B cell (primary cell): ENCODE measurements at regions not wholly inside any gene's neighbourhood (a gene's known extent, or its start where the extent isn't known, plus 50 kb on each side); places are given as distances from the start of the nearest gene placed in this dataset.
"Not testable (repeated sequence)": the region's sequence is repeated elsewhere in the genome, so short reads cannot be mapped to it uniquely, and the experiment has no call there.

Experiments used
- ATAC-seq: fragments of 200-7000 bp; cut with Tn5 transposase; one replicate; pipeline ENCODE4 v1.10.0; 2021; ENCODE audit warnings: low read depth, mild to moderate bottlenecking, moderate number of reproducible peaks, moderate library complexity
- CTCF ChIA-PET: fragments of 350-600 bp; sonication (Branson Sonifier 250); formaldehyde crosslinking; loops from one replicate; lab custom pipeline; 2021; ENCODE audit warnings: antibody characterized with exemption, inconsistent platforms; lab: Charles Lee
- POLR2A ChIA-PET: fragments of 350-600 bp; sonication (Branson Sonifier 250); formaldehyde crosslinking; loops from one replicate; lab custom pipeline; 2021; ENCODE audit warnings: antibody characterized with exemption; lab: Charles Lee
- DNase-seq: peaks from one replicate; pipeline ENCODE4 v3.0.0; 2013
- H2AFZ ChIP-seq: 2 replicates; pipeline ENCODE4 v1.6.1; 2012; ENCODE audit warnings: mild to moderate bottlenecking, low read depth, low read length; ENCODE audit not compliant: insufficient read depth, poor library complexity, severe bottlenecking
- H3K27ac ChIP-seq, 2 donors: 1 replicate in 1 of 2; 2 replicates in 1 of 2; pipeline ENCODE4 v1.5.1; 2012 to 2013; ENCODE audit warnings: low read length in 2 of 2, mild to moderate bottlenecking in 2 of 2, moderate library complexity in 1 of 2
- H3K27me3 ChIP-seq, 4 experiments: fragments of 200-600 bp in 1 of 4; sonication (generic) in 1 of 4; replicated peaks in 1 of 4; 1 replicate in 2 of 4; 2 replicates in 2 of 4; pipeline versions ENCODE4 v1.6.1 to v1.7.0; 2013 to 2016; ENCODE audit warnings: low read length in 3 of 4, mild to moderate bottlenecking in 2 of 4, mixed read lengths in 1 of 4, moderate library complexity in 1 of 4; ENCODE audit not compliant: insufficient read depth in 4 of 4, control insufficient read depth in 3 of 4; ENCODE audit errors: control extremely low read depth in 1 of 4
- H3K36me3 ChIP-seq, 2 experiments: replicated peaks in 1 of 2; 1 replicate in 1 of 2; 2 replicates in 1 of 2; pipeline versions ENCODE4 v1.6.1 to v1.7.1; 2013; ENCODE audit warnings: low read length in 1 of 2; ENCODE audit not compliant: insufficient read depth in 2 of 2, control insufficient read depth in 1 of 2; ENCODE audit errors: control extremely low read depth in 1 of 2, extremely low read depth in 1 of 2
- H3K4me1 ChIP-seq, 2 donors: fragments of 200-600 bp in 1 of 2; sonication (generic) in 1 of 2; 1 replicate in 1 of 2; 2 replicates in 1 of 2; pipeline versions ENCODE4 v1.5.1 to v1.6.1; 2013 to 2017; ENCODE audit warnings: low read length in 2 of 2; ENCODE audit not compliant: control insufficient read depth in 2 of 2, insufficient read depth in 2 of 2
- H3K4me2 ChIP-seq: replicated peaks from 2 replicates; pipeline ENCODE3; 2012; ENCODE audit warnings: mild to moderate bottlenecking, low read depth, low read length; ENCODE audit not compliant: poor library complexity, severe bottlenecking
- H3K4me3 ChIP-seq, 5 experiments: fragments of 200-600 bp in 1 of 5; sonication (generic) in 1 of 5; 1 replicate in 3 of 5; 2 replicates in 2 of 5; pipeline versions ENCODE4 v1.5.1 to v1.7.0; 2011 to 2016; ENCODE audit warnings: low read length in 4 of 5, mild to moderate bottlenecking in 4 of 5, low read depth in 2 of 5, control low read depth in 1 of 5, moderate library complexity in 1 of 5; ENCODE audit not compliant: insufficient read depth in 1 of 5; ENCODE audit errors: control extremely low read depth in 1 of 5, extremely low read depth in 1 of 5
- H3K79me2 ChIP-seq: fragments of 200-600 bp; sonication (generic); one replicate; pipeline ENCODE4 v1.6.0; 2016; ENCODE audit warnings: low read length; ENCODE audit not compliant: control insufficient read depth, insufficient read depth
- H3K9ac ChIP-seq: fragments of 200-600 bp; sonication (generic); 2 replicates; pipeline ENCODE4 v1.6.1; 2017; ENCODE audit warnings: mild to moderate bottlenecking, low read length, moderate library complexity
- H3K9me3 ChIP-seq, 3 donors: one replicate each; pipeline versions ENCODE4 v1.6.1 to v1.7.1; 2013; ENCODE audit warnings: low read length in 2 of 3; ENCODE audit not compliant: control insufficient read depth in 2 of 3, insufficient read depth in 1 of 3; ENCODE audit errors: control extremely low read depth in 1 of 3
- H4K20me1 ChIP-seq: 2 replicates; pipeline ENCODE4 v1.6.0; 2012; ENCODE audit warnings: mild to moderate bottlenecking, low read length; ENCODE audit not compliant: insufficient read depth, control insufficient read depth, poor library complexity, severe bottlenecking
- H3K27ac Mint-ChIP-seq: one replicate; pipeline ENCODE4 v1.8.0; 2021; ENCODE audit warnings: mixed read lengths
- H3K27me3 Mint-ChIP-seq: one replicate; pipeline ENCODE4 v1.8.0; 2021; ENCODE audit warnings: mixed read lengths
- H3K4me1 Mint-ChIP-seq: one replicate; pipeline ENCODE4 v1.8.0; 2021; ENCODE audit warnings: mixed read lengths
- H3K4me3 Mint-ChIP-seq: one replicate; pipeline ENCODE4 v1.8.0; 2021; ENCODE audit warnings: mixed read lengths
- H3K9me3 Mint-ChIP-seq: one replicate; pipeline ENCODE4 v1.8.0; 2022; ENCODE audit warnings: mixed read lengths; ENCODE audit not compliant: insufficient read depth
- WGBS: methylation state at CpG from one replicate; pipeline ENCODE4 v1.1.5; 2013; ENCODE audit warnings: missing lambda C conversion rate; ENCODE audit not compliant: insufficient coverage; 5-methylcytosine and 5-hydroxymethylcytosine counted together
- intact Hi-C: fragments of 100-400 bp; cut with micrococcal nuclease; formaldehyde crosslinking; loops from one replicate; pipeline ENCODE4 v1.10.0; 2022

DNA sequence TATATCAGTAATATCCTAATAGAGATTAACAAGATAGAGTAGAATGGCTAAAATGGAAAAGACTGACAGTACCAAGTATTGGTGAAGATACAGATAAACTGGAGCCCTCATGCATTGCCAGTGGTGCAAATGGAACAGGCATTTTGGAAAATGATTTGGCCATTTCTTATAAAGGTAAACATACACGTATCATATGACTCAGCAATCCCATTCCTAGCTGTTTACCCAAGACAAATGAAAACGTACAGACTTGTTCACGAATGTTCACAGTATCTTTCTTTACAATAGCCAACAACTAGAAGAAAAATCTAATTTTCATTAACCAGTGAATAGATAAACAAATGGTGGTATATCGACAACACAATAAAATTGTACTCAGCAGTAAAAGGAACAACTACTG lies 86.4 kb downstream of the FOXD4L6 start:
- intact Hi-C loops, H2AFZ ChIP-seq, H3K79me2 ChIP-seq, DNase-seq, H3K27me3 ChIP-seq, H3K36me3 ChIP-seq, H3K4me3 Mint-ChIP-seq, H3K4me1 ChIP-seq, H3K27ac Mint-ChIP-seq, ATAC-seq, H3K4me2 ChIP-seq, H3K4me1 Mint-ChIP-seq, POLR2A ChIA-PET, H3K9me3 Mint-ChIP-seq, H3K4me3 ChIP-seq, H3K9ac ChIP-seq, H3K27me3 Mint-ChIP-seq, H3K27ac ChIP-seq, CTCF ChIA-PET, H4K20me1 ChIP-seq, H3K9me3 ChIP-seq: not testable (repeated sequence)
- no CpG with 5 or more reads among the region's 4 CpGs for WGBS

- H3K36me3 ChIP-seq, H3K9me3 ChIP-seq, ATAC-seq, DNase-seq, H3K9ac ChIP-seq, H2AFZ ChIP-seq, H3K9me3 Mint-ChIP-seq, H3K27me3 Mint-ChIP-seq, H4K20me1 ChIP-seq, H3K4me1 ChIP-seq, H3K27me3 ChIP-seq, CTCF ChIA-PET, H3K4me3 ChIP-seq, H3K4me1 Mint-ChIP-seq, intact Hi-C loops, H3K27ac Mint-ChIP-seq, POLR2A ChIA-PET, H3K79me2 ChIP-seq, H3K27ac ChIP-seq, H3K4me3 Mint-ChIP-seq, H3K4me2 ChIP-seq: not testable (repeated sequence)
These were observed 87.7 kb downstream of the FOXD4L6 start for GRCh38 chr9:41040705-41041342.

DNA sequence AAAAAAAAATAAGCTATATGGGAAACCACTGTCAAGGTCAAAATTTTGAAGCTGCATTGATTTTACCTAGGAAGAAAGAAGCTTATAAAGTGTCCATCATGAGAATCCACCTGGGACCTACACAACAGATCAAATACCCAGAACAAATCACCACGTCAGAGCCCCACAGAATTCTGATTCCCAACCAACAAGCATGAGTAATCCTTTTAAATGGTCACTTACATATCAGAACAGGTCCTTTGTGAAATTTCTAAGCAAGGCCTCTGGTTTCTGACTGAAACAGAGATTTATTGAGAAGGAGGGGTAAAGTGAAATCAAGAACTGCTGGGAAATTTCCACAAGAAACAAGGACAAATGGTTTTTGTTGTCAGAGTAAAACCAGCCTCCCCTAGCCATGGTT lies 93.2 kb downstream of the FOXD4L6 start:
- H3K4me3 ChIP-seq, H3K9me3 ChIP-seq, H3K9ac ChIP-seq, CTCF ChIA-PET, intact Hi-C loops, H3K79me2 ChIP-seq, H3K36me3 ChIP-seq, POLR2A ChIA-PET, H3K27ac ChIP-seq, H3K27me3 ChIP-seq, H3K27ac Mint-ChIP-seq, H3K4me3 Mint-ChIP-seq, H2AFZ ChIP-seq, DNase-seq, H3K4me1 Mint-ChIP-seq, H4K20me1 ChIP-seq, ATAC-seq, H3K27me3 Mint-ChIP-seq, H3K4me2 ChIP-seq, H3K4me1 ChIP-seq, H3K9me3 Mint-ChIP-seq: not testable (repeated sequence)
- no CpG with 5 or more reads among the region's 1 CpG for WGBS

- H3K4me3 Mint-ChIP-seq, H3K27me3 ChIP-seq, H3K27ac ChIP-seq, POLR2A ChIA-PET, H3K79me2 ChIP-seq, H4K20me1 ChIP-seq, H3K27me3 Mint-ChIP-seq, CTCF ChIA-PET, DNase-seq, H3K4me3 ChIP-seq, H3K9me3 ChIP-seq, H3K9me3 Mint-ChIP-seq, H3K4me2 ChIP-seq, intact Hi-C loops, H3K9ac ChIP-seq, H3K4me1 Mint-ChIP-seq, H2AFZ ChIP-seq, ATAC-seq, H3K27ac Mint-ChIP-seq, H3K36me3 ChIP-seq, H3K4me1 ChIP-seq: not testable (repeated sequence)
- WGBS, result no CpG with 5 or more reads among the region's 1 CpG
These were observed 93.7 kb downstream of the FOXD4L6 start for GRCh38 chr9:41034699-41035197.
